PC-3 (cell line): ENCODE measurements at regions not wholly inside any gene's neighbourhood (a gene's known extent, or its start where the extent isn't known, plus 50 kb on each side); places are given as distances from the start of the nearest gene placed in this dataset.

ENCODE experiments used
- CTCF ChIP-seq: fragments of 300-600 bp; sonication (generic); conservative IDR thresholded peaks from 2 replicates; pipeline ENCODE4 v1.5.1; 2017; ENCODE audit warnings: antibody characterized with exemption, low read depth, mild to moderate bottlenecking, low read length
- EZH2 ChIP-seq: fragments of 300-600 bp; sonication (generic); IDR thresholded peaks from one replicate; pipeline ENCODE4 v1.6.1; 2017; ENCODE audit warnings: antibody characterized with exemption, mild to moderate bottlenecking, low read length; ENCODE audit not compliant: unreplicated experiment

- no peak for TF ChIP-seq CTCF
- TF ChIP-seq EZH2, result no peak
These were observed 193.3 kb upstream of the PROK2 start for GRCh38 chr3:71978150-71978721.
